HL-60 (cell line): ENCODE measurements at regions not wholly inside any gene's neighbourhood (a gene's known extent, or its start where the extent isn't known, plus 50 kb on each side); places are given as distances from the start of the nearest gene placed in this dataset.

ENCODE experiments used
- DNase-seq, 2 experiments: peaks; one replicate each; pipeline ENCODE4 v3.0.0-alpha.2; 2010 to 2020; ENCODE audit warnings: low read depth in 1 of 2, low spot score in 1 of 2
- H3K27ac ChIP-seq: fragments of 250-450 bp; sonication (Bioruptor Pico); replicated peaks from 2 replicates; pipeline ENCODE4 v1.5.1; 2020; ENCODE audit warnings: mild to moderate bottlenecking, moderate library complexity
- H3K27me3 ChIP-seq: fragments of 250-450 bp; sonication (Bioruptor Pico); 2 replicates; pipeline ENCODE4 v1.5.1; 2021; ENCODE audit warnings: mild to moderate bottlenecking, moderate library complexity; ENCODE audit not compliant: insufficient read depth, poor library complexity, severe bottlenecking
- H3K4me3 ChIP-seq: replicated peaks from 2 replicates; pipeline ENCODE4 v1.5.1; 2011; ENCODE audit warnings: mild to moderate bottlenecking, control low read depth, low read length; ENCODE audit not compliant: insufficient read depth
- GABPA ChIP-seq: IDR thresholded peaks from 2 replicates; pipeline ENCODE4 v1.6.1; 2012; ENCODE audit warnings: low read depth
- POLR2AphosphoS5 ChIP-seq: IDR thresholded peaks from 2 replicates; pipeline ENCODE4 v1.6.1; 2012; ENCODE audit warnings: low read depth
- REST ChIP-seq: IDR thresholded peaks from 2 replicates; pipeline ENCODE4 v1.6.1; 2012; ENCODE audit warnings: low read depth; ENCODE audit not compliant: insufficient replicate concordance
- SPI1 ChIP-seq: IDR thresholded peaks from 2 replicates; pipeline ENCODE4 v1.6.1; 2012; ENCODE audit warnings: low read depth, mild to moderate bottlenecking, borderline replicate concordance
- TF ChIP-seq, protein P1 (sequence below): IDR thresholded peaks from one replicate; pipeline ENCODE4 v1.5.1; 2011; ENCODE audit warnings: low read length, control low read depth, inconsistent platforms; ENCODE audit not compliant: insufficient read depth

GRCh38 chr6:12555781-12556180, 160.8 kb upstream of the PHACTR1 start:
- TF ChIP-seq REST (no peak), SPI1 (no peak), GABPA (no peak), POLR2AphosphoS5 (no peak)
- TF ChIP-seq, protein P1, sequence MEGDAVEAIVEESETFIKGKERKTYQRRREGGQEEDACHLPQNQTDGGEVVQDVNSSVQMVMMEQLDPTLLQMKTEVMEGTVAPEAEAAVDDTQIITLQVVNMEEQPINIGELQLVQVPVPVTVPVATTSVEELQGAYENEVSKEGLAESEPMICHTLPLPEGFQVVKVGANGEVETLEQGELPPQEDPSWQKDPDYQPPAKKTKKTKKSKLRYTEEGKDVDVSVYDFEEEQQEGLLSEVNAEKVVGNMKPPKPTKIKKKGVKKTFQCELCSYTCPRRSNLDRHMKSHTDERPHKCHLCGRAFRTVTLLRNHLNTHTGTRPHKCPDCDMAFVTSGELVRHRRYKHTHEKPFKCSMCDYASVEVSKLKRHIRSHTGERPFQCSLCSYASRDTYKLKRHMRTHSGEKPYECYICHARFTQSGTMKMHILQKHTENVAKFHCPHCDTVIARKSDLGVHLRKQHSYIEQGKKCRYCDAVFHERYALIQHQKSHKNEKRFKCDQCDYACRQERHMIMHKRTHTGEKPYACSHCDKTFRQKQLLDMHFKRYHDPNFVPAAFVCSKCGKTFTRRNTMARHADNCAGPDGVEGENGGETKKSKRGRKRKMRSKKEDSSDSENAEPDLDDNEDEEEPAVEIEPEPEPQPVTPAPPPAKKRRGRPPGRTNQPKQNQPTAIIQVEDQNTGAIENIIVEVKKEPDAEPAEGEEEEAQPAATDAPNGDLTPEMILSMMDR = no peak
- H3K4me3 ChIP-seq = no peak overlapping the region
- no peak overlapping the region for H3K27ac ChIP-seq
- H3K27me3 ChIP-seq = no peaks in the 10 kb centered on the region
- no peak for DNase-seq

DNA sequence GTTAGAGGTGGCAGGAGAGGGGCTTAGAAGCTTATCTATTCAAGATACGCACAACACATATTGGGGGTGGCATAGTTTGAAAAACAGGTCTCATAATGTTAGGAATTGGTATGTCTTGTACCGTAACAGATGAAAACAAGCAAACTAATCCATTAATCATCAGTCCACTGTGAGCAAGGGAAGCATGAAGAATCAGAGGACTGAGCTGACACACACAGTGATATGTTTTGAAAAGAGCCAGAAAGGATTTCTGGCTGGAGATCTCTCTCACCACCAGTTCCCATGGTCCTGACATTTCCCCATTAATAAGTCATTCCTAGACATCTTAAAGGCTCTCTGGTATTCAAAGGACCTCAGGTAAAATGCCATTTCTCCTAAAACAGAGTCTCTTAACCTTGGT, 158.8 kb upstream of the PHACTR1 start:
- no peak overlapping the region for H3K27ac ChIP-seq
- H3K27me3 ChIP-seq = no peaks in the 10 kb centered on the region
- no peak for TF ChIP-seq POLR2AphosphoS5
- TF ChIP-seq, protein P1 = no peak
- no peak for TF ChIP-seq GABPA
- no peak for TF ChIP-seq SPI1
- TF ChIP-seq REST = no peak
- H3K4me3 ChIP-seq = no peak overlapping the region
- no peak for DNase-seq

DNA sequence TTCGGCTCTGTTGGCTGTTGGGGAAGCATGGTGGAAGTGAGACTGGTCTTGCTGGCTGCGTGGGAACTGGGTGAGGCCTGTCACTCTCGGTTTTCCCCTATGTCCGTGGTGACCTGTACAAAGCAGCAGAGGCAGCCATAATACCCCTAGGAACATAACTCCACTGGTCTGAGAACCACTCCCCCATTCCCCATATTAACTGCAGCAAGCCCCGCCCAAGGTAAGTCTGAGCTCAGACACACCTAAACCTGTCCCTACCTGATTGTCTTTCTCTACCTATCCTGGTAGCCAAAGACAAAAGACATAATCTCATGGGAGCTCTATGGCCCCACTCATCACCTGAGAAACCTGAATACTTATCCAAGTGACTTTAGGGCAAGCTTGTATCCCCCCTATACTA, 156.3 kb upstream of the PHACTR1 start:
- H3K27me3 ChIP-seq = no peaks in the 10 kb centered on the region
- no peak overlapping the region for H3K4me3 ChIP-seq
- TF ChIP-seq REST (no peak), SPI1 (no peak), GABPA (no peak), POLR2AphosphoS5 (no peak)
- TF ChIP-seq, protein P1 = no peak
- no peak for DNase-seq
- no peak overlapping the region for H3K27ac ChIP-seq
